OCI-LY3 (cell line): ENCODE measurements at regions not wholly inside any gene's neighbourhood (a gene's known extent, or its start where the extent isn't known, plus 50 kb on each side); places are given as distances from the start of the nearest gene placed in this dataset.

ENCODE experiments used
- EZH2phosphoT487 ChIP-seq: fragments of 200-600 bp; shearing (Covaris generic); IDR thresholded peaks from 2 replicates; pipeline ENCODE4 v1.6.1; 2018; ENCODE audit warnings: antibody characterized with exemption, mixed run types, low read depth
- TF ChIP-seq, protein P1 (sequence below): fragments of 200-600, 300-600 bp; sonication (generic); IDR thresholded peaks from 2 replicates; pipeline ENCODE4 v1.5.1; 2014; ENCODE audit warnings: antibody characterized with exemption, low read length, low read depth

GRCh38 chr1:177596485-177596884 is 373.4 kb downstream of the SEC16B start:
- TF ChIP-seq EZH2phosphoT487, result no peak
- TF ChIP-seq, protein P1, sequence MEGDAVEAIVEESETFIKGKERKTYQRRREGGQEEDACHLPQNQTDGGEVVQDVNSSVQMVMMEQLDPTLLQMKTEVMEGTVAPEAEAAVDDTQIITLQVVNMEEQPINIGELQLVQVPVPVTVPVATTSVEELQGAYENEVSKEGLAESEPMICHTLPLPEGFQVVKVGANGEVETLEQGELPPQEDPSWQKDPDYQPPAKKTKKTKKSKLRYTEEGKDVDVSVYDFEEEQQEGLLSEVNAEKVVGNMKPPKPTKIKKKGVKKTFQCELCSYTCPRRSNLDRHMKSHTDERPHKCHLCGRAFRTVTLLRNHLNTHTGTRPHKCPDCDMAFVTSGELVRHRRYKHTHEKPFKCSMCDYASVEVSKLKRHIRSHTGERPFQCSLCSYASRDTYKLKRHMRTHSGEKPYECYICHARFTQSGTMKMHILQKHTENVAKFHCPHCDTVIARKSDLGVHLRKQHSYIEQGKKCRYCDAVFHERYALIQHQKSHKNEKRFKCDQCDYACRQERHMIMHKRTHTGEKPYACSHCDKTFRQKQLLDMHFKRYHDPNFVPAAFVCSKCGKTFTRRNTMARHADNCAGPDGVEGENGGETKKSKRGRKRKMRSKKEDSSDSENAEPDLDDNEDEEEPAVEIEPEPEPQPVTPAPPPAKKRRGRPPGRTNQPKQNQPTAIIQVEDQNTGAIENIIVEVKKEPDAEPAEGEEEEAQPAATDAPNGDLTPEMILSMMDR, result no peak
